AG09309 (cell line): ENCODE measurements at regions not wholly inside any gene's neighbourhood (a gene's known extent, or its start where the extent isn't known, plus 50 kb on each side); places are given as distances from the start of the nearest gene placed in this dataset.

Experiments used
- DNase-seq: peaks from one replicate; pipeline ENCODE4 v3.0.0-alpha.2; 2010; ENCODE audit warnings: low read depth
- H3K4me3 ChIP-seq: 2 replicates; pipeline ENCODE4 v1.5.1; 2011; ENCODE audit warnings: mild to moderate bottlenecking, low read depth, low read length, moderate library complexity; ENCODE audit not compliant: control insufficient read depth
- TF ChIP-seq, protein P1 (sequence below): IDR thresholded peaks from 2 replicates; pipeline ENCODE4 v1.5.1; 2011; ENCODE audit warnings: mild to moderate bottlenecking, low read depth, low read length, inconsistent platforms; ENCODE audit not compliant: insufficient read depth, control insufficient read depth; ENCODE audit errors: missing control alignments

DNA sequence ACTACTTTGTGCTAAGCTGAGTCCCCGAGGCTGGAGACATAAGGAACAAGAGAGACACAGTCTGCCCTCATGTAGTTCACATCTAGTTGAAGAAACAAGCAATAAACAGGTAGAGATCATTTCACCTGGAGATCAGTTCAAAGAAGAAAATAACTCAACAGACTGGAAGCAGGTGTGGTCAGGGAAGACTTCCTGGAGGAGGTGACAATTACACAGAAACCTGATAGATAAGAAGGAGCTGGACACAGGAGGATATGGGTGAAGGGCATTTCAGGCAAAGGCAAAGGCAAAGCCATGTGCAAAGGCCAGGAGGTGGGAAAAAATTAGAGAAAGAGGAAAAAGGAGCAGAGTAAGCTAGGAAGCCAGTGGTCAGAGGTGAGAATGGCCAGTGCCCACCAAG is 115.6 kb downstream of the MN1 start:
- TF ChIP-seq, protein P1, sequence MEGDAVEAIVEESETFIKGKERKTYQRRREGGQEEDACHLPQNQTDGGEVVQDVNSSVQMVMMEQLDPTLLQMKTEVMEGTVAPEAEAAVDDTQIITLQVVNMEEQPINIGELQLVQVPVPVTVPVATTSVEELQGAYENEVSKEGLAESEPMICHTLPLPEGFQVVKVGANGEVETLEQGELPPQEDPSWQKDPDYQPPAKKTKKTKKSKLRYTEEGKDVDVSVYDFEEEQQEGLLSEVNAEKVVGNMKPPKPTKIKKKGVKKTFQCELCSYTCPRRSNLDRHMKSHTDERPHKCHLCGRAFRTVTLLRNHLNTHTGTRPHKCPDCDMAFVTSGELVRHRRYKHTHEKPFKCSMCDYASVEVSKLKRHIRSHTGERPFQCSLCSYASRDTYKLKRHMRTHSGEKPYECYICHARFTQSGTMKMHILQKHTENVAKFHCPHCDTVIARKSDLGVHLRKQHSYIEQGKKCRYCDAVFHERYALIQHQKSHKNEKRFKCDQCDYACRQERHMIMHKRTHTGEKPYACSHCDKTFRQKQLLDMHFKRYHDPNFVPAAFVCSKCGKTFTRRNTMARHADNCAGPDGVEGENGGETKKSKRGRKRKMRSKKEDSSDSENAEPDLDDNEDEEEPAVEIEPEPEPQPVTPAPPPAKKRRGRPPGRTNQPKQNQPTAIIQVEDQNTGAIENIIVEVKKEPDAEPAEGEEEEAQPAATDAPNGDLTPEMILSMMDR = no peak
- no peak for DNase-seq
- no peak overlapping the region for H3K4me3 ChIP-seq

DNA sequence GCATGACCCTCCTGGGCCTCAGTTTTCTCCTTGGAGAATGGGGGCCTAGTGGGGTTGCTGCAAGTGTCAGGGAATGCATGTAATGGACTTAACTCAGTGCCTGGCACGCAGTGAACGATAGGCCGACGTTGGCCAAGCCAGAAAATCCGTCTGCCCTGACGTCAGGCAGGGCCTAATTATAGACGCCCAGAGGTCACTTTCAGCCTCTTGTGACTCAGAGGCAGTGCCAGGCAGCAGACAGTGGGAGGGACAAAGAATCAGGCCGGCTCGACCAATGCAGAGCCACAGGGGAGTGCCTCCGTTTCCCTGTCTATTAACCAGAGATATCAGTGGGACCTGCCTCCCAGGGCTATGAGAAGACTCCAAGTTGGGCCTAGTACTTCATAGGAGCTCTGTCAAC is 115.0 kb downstream of the MN1 start:
- TF ChIP-seq, protein P1 = no peak
- no peak for DNase-seq
- H3K4me3 ChIP-seq = no peak overlapping the region

DNA sequence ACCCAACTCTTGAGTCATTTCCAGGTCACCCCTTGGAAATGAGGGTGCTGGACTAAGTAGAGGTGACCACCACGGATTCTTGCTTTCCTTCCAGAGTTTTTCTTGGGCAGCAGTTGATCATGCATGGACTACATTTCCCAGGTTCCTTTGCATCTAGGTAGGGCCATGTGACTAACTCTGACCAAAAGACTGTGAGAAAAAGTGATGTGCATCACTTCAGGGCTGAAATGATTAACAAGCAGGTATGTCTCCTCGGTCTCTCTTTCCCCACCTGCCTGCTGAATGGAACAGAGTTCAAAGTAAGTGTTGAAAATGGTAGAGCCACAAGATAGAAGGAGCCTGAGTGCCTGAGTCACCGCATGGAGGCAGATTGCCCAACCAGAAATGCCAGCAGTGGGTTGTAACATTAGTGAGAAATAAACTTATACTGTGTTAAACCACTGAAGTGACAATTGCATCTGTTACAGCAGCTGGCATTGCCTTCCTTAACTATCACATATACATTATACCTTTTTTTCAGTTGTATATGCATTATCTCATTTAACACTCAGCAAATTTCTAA is 113.5 kb downstream of the MN1 start:
- no peak for DNase-seq
- H3K4me3 ChIP-seq = no peak overlapping the region
- TF ChIP-seq, protein P1 = no peak

DNA sequence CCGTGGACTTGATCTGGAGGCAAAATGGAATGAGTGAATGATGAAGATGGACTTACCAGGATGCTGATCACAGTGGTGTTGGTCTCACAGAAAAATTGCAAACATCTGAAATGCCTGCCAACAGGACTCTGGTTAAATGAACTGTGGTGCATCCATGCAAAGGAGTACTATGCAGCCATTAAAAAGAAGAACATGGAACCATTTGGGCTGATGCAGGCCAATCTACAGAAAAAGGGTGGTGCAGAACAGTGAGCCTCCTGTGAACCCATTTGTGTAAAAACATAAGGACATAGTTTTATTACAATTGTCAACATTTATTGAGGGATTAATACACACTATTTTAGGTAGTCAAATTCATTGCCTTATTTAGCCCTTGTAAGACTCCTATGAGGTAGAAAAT is 111.9 kb downstream of the MN1 start:
- DNase-seq = no peak
- H3K4me3 ChIP-seq = no peak overlapping the region
- TF ChIP-seq, protein P1 = no peak

DNA sequence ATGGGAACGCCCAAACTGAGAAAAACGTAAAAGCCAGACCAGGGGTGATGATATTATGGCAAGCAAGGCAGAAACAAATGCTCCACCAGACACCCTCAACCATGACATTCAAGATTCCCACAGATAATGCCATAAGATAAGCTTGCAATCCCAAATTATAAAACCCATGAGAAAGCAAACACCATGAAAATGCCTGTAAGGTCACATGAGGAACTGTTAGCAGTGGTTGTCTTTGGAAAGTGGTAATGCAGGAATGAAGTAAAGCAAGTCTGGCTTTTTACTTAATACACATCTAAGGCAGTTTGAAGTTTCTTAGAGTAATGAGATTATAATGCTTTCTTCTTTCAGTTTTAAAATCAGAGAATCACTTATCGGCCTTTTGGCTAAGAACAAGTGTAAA is 111.0 kb downstream of the MN1 start:
- TF ChIP-seq, protein P1 = no peak
- DNase-seq = no peak
- no peak overlapping the region for H3K4me3 ChIP-seq

DNA sequence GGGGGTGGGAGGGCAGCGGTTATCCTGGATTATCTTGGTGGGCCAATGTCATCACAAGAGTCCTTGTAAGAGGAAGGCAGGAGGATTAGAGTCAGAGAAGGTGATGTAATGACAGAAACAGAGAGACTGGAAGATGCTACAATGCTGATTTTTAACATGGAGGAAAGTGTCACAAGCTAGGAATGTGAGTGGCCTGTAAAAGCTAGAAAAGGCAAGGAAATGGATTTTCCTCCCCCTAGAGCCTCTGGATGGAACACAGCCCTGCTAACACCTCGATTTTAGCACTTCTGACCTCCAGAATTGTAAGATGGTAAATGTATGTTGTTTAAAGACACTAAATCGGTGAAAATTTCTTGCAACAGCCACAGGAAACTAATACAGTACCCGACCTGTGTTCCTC is 109.3 kb downstream of the MN1 start:
- no peak overlapping the region for H3K4me3 ChIP-seq
- DNase-seq = no peak
- TF ChIP-seq, protein P1 = no peak

DNA sequence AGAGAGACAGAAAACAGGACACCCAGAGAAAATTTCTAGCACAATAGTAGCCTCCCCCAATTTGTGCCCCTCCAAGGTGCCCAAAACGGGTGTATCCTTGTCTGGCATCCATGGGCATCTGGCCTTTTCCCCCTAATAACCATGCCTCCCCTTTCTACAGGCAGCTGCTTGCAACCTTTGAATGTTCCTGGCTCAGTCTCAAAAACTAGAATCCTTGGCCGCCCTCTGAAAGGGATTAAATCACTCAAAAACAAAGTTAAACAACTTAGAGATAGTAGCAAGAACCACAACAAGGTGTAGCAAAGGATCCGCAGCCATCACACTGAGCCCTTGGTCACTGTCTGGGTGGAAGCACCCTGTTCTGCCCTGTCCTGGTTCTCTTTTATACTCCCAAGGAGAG is 105.6 kb downstream of the MN1 start:
- DNase-seq = no peak
- TF ChIP-seq, protein P1 = no peak
- H3K4me3 ChIP-seq = no peak overlapping the region
